Stimulated activated CD4-positive, alpha-beta T cell treated with anti-CD3 and anti-CD28 coated beads, Interleukin-12 subunit alpha, Interleukin-12 subunit beta, amount 100 ng/mL, for 24 hours (primary cell): ENCODE measurements at regions not wholly inside any gene's neighbourhood (a gene's known extent, or its start where the extent isn't known, plus 50 kb on each side); places are given as distances from the start of the nearest gene placed in this dataset.

Experiments used
- DNase-seq, 2 experiments: peaks; one replicate each; pipeline ENCODE4 v3.0.0-alpha.2; 2020; ENCODE audit warnings: low read depth in 2 of 2

DNA sequence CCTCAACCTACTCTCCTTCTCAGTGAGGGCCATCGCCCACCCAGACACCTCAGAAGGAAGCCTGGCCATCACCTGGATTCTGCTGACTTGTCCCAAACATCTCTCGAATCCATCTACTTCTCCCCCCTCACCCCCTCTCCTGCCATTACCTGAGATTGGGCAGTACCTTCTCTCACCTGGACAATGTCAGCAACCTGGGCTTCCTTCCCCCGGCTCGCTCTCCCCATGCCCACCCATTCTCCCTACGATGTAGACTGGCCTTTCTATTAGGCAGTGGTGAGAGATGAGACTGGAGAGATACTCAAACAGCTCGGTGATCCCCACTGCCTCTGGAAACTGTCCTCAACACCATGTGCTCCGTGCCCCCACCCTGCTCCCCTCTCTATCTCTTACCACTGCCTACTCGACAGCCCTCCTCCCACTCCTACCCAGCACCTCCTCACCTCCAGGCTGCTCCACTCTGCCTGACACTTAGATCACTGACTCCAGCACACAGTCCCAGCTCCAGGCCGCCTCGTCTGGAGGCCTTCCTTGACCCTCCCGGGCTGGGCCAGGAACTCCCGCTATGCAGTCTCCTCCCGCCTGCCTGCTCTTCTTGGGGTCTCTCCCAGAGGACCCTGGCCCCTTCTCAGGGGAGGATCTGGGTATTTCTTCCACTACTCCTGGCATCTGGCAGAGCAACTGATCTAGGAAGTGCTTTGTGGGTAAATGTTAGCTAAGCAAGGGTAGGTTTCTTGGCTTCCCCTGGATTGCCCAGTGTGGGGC lies 235.8 kb upstream of the NLRP1 start:
- DNase-seq: no peak

DNA sequence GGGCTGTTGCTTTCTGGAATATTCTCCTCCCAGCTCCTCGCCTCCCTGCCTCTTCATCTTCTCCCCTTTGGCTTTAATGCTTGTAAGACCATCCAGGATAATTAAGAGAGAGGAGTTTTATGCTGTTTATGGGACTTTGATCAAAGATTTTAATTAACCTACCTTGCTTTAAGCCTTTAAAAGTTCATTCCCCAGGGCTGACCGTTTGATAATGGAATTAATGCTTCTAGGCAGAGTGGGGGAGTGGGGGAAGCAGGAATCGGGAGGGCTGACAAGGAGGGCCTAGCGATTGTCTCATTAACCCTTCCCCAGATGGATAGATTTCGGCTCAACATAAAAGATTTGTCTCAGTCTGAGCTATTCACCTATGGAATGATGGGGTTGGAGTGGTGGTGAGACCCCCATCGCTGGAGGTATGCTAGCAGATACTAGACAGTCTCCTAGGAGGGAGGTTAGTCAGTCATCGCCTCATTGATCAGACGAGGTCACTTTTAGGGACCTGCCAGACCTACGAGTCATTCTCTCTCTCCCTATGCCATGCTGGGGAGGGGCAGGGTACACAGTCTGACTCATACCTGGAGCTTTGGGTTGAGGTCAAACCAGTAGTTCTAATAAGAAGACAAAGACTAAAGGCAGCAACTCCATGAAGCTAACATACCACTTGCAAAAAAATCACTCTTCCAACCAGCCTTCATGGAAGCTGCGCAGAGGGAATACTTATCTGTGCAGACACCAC lies 236.6 kb upstream of the NLRP1 start:
- DNase-seq: no peak

DNA sequence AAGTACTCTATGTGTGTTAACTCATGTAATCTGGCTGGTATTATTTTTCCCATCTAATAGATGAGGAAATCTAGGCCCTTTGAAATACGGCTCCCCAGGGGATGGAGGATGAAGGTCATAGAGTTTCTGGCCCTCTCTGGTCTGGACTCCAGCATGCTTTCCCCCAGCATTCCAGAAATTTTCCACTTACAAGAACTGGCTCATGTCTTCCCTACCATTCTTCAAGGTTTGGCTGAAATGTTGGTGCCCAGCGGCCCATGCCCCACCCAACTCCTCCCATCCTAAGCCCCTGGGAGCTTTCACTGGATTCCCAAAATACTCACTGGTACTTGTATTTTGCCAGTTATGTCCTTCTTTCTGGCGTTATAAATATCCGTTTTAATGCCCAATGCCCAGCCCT lies 237.5 kb upstream of the NLRP1 start:
- DNase-seq: no peak

DNA sequence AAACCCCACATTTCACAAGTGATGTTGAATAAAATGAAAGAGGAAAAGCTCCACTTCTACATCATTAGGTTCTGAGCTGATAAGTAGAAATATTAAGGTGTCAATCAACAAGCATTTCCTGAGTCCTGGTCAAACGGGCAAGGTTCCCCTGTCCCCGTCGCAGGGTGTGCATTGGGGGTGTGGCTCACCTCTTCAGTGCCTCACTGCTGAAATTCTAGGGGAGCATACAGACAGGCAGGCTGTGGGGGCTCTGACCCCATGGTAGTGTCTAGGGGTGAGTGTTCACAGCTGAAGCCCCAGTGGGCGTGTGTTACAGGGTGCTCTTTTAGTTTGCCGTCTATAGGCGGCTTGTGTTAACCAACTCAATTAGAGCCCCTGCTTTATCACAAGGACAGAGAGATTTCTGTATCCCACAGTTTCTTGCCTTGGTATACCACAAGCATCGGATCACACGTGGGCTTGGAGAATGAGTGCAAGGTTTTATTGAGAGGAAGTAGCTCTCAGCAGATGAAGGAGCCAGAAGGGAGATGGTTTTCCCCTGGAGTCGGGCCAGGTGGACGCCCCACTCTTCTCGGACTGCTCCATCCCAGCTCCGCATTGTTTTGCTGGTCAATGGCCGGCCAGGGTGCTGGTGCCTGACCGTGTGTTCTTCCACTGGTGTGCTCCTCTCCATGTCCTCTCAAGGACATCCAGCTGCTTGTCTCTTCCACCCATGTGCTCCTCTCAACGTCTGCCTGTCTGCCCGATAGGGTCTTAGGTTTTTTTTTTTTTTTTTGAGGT lies 238.2 kb upstream of the NLRP1 start:
- no peak for DNase-seq

DNA sequence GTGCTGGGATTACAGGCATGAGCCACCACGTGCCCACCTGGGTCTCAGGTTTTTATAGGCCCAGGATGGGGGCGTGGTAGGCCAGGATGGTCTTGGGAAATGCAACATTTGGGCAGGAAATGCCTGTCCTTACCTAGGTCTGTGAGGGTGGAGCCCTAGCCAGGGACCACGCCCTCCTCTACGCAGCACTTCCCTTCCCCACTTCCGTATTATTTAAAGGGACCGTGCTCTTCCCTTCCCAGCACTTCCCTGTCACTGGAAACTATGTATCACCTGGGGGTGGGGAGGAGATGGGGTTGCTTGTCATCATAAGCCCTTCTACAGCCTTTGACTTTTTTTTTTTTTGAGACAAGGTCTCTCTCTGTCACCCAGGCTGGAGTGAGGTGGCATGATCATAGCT lies 238.9 kb upstream of the NLRP1 start:
- no peak for DNase-seq

DNA sequence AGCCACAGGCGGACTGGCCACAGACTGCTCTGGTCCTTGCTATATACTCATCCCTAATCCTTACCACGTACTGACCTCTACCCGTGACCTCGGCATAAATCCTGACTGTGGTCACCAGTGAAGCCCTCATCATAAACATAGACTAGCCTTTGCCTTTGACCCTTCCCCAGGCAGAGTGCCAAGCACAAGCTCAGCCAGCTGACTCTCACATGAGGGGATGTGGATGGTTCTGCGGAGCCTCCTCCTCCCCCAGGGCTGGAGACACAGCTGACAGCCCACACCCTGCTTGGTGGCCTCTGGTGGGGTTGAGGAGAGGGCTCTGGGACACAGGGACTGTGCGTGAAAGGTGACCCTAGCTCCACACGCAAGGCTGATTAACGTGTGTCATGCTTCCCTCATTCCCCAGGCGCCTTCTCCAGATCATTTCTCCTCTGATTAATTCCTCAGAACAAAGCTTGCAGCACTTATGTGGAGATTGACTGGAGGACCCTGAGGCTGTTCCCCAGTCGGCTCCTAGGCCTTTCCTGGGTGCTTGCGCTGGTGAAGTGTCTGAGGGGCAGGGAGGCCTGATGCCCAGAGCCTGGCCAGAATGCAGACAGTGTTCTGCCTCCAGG lies 241.5 kb upstream of the NLRP1 start:
- no peak for DNase-seq

DNA sequence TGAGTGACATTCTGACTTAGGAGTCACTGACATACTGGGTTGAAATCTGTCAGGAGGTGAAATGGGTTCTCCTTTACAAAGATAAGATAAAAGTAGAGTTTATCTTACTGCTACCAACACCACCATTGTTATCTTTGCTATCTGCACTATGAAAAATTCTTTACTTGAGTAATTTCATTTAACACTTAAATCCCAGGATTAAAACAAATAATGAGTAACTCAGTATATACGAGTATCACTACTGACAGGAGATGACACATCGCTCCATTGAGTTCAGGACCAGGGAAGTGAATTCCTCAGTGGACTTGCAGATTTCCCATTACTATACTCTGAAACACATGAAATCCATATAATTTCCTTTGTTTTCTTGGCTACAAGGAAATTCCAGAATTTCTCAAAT lies 242.1 kb upstream of the NLRP1 start:
- no peak for DNase-seq

DNA sequence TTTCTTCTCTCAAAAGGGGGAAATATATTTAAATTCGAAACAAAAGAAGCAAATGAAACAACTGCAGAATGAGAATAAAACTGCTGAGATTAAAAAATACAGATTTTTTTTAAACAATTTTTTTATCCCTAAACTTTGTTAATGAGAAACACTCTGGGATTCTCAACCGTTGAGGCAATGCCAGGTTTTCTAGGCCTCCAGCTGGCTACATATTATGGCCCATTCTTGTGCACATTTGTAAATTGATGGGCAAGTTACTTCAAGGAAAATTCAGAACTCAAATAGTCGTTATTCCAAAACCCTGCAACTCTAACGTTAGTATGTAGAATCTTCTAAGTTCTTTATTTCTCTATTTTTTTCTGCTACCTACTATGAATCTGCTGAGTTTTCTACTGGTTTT lies 239.3 kb upstream of the WSCD1 start:
- no peak for DNase-seq

DNA sequence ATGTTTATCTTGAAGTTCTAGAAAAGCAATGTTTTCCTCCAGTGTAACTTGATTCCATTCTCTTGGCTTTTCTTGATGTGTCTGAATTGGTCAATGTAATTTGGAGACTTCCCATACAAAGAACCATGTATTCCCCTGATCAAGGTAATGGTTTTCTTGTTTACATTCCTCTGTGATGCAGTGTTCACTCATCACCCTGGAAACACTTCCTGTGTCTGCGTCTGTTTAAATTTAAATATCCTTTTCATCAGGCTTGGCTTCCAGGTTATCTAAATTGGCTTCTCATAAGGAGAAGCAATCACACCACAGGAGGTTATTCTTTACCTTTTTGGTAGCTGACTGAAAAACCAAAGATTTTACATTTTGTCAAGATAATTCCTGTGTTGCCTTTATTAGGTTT lies 237.3 kb upstream of the WSCD1 start:
- no peak for DNase-seq

DNA sequence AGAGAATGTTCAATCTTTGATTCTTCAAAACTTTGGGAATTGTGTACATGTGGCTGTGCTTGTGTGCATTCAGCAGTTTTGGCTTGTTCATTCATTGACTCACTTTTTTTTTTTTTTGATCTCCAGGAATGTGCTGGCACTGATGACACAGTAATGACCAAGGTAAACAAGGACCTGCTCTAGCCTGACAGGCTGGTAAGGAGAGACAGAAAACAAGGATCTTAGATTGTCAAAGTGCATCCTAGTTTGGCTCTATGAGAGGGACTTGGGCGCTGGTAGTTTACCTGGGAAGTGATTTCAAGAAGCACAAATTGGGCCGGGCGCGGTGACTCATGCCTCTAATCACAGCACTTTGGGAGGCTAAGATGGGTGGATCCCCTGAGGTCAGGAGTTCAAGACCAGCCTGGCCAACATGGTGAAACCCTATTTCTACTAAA lies 233.1 kb upstream of the WSCD1 start:
- DNase-seq: no peak

DNA sequence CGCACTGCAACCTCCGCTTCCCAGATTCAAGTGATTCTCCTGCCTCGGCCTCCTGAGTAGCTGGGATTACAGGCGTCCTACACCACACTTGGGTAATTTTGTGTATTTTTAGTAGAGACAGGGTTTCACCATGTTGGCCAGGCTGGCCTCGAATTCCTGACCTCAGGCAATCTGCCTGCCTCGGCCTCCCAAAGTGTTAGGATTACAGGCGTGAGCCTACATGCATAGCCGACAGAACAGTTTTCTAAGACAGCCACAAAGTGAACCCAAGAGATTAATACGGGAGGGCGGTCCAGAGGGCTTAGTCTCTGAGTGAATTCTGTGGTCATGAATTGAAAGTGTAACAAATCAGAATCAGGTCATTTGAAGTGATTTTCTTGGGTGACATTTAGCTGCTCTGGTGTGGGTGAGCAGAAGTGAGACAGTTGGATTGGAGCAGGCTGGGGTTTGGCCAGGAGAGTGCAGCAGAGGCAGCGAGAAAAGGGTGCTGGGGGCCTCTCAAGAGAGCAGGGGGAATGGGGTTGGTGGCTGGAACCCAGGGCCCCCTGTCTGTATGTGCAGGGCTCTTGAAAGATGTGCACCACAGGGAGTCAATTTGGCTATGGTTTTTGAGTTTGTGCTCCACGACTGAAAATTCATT lies 231.4 kb upstream of the WSCD1 start:
- no peak for DNase-seq

DNA sequence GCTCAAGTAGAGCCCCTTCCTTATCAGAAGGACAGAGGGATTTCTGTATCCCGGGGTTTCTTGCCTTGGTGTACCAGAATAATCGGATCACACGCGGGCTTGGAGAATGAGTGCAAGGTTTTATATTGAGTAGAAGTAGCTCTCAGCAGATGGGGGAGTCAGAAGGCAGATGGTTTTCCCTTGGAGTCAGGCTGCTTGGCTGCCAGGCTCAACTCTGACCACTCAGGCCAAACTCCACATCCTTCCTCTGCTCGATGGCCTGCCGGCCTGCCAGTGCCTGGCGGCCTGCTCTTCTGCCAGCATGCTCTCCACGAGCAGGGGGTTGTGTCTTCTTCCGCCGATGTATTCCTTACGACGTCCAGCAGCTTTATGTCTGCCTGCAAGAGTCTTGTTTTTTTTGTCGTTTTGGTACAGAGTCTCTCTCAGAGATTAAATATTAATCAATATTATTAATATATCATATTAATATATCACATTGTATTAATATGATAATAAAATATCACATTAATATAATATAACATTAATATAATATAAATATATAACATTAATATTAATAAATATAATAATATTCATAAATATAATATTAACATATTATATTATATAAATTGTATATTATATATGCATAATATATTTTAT lies 229.2 kb upstream of the WSCD1 start:
- no peak for DNase-seq

DNA sequence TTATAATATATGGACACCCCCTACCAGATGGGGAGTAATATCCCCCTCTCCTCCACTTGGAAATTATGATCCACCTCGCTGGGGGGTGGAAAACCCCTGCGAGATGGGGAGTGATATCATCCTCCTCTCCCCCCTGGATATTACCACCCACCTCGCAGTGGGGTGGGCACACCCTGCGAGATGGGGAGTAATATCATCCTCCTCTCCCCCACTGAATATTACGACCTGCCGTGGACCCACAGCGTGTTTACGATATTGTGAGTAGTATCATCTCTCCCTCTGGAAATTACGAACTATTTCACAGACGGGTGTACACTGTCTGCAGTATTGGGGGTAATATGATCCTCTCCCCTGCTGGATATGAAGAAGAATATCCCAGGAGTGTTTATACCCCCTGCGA lies 228.3 kb upstream of the WSCD1 start:
- DNase-seq: no peak

DNA sequence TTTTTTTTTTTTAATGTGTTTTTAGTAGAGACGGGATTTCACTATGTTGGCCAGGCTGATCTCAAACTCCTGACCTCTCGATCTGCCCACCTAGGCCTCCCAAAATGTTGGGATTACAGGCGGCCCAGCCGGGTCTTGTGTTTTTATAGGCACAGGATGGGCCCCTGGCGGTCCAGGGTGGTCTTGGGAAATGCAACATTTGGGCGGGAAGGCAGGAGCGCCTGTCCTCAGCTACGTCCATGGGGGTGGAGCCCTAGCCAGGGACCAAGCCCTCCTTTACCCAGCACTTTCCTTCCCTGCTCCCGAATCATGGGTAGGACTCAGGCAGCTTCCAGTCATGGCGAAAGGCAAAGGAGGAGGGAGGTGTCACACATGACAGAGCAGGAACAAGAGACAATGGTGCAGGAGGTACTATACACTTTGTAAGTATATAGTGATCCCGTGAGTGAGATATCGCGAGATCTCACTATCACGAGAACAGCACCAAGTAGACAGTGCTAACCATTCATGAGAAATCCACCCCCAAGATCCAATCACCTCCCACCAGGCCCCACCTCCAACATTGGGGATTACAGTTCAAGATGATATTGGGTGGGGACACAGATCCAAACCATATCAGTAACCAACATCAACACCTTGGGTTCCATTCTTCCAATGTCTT lies 226.7 kb upstream of the WSCD1 start:
- no peak for DNase-seq

DNA sequence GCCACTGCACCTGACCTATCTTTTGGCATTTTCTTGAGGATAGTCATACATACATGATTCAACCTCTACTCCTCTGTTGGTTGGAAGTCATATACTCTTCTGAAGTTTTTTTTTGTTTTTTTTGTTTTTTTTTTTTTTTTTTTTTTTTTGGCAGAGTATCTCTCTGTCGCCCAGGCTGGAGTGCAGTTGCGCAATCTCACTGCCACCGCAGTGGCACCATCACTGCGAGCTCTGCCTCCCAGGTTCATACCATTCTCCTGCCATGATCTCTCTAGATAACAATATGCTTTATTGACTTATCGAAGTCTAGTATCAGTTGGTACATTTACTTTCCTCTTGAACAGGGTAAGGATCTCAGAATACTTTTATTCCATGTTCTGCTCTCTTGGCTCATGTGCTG lies 224.2 kb upstream of the WSCD1 start:
- no peak for DNase-seq

DNA sequence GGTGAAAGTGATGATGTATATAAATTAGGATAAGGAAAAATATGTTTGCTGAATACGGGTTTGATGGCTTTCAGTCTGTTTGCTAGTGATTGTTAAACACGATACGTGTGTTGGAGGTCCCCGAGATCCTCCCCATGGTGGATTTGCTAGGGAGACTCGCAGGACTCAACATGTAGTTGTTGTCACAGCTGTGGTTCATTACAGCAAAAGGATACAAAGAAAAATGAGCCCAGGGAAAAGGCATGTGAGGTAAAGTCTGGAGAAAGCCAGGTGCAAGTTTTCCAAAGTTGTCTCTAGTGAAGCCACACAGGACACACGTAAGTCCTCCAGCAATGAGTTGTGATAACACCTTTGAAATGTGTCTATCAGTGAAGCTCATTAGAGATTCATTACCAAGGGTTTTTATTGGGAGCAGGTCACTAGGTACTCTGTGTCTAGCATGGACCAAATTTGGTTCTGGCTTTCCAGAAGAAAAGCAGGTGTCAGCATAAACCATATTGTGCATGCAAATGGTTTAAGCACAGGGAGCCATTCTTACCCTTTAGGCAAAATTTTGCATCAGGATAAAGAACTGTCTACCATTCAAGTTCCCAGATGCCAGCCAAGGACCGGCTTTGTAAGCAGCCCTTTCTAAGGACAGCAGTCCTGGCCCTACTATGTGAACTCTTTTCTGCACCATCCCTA lies 215.2 kb upstream of the WSCD1 start:
- no peak for DNase-seq

DNA sequence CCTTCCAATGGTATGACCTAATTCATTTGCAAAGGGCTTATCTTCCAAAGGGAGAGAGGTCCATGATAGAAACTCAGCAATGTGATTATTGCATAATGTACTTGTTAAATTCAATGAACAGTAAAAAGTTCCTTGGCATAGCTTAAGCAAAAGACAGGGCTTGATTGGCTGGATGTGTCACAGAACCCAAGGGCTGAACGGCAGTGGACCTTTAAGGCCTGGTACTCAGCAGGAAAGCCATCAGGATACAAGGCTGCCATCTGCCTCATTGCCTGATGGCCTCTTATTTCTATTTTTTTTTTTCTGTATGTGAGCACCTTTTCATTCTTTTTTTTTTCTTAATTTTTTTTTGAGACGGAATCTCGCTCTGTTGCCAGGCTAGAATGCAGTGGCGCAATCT lies 208.9 kb upstream of the WSCD1 start:
- DNase-seq: no peak

DNA sequence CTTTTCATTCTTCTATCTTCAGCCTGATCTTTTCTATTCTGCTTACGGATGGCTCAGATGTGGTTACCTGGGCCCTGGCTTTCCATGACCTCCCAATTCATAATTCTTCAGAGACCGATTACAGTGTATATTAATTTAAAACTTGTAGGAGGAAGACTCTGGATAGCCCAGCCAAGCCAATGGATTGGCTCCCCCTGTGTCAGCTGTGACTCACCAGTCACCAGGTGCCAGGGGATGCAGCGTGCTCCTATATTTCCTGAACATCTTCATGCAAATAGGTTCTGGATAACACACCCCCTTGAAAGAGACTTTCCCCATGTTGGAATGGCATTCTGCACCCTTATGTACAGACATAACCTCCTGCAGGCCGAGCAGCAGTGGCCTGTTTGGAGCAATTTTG lies 208.3 kb upstream of the WSCD1 start:
- no peak for DNase-seq

DNA sequence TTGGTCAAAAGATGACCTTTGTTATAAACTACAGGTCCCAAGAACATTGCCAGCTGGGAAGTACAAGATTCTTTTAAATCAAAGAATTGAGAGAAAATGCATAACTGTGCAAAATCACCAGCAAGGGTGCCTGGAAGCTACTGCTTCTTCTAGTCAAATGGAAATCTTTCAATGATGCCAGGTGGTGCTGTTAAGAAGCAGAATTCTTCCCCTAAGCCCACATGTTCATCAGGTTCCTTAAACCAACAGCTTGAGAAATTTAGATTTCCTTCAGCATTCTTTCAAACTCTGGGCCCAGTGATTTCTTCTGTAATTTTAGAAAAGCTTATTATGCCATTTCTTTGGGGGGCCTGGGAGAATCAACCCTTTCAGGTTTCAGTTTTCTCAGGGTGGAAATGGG lies 207.8 kb upstream of the WSCD1 start:
- DNase-seq: no peak
